Type B pancreatic cell (in vitro differentiated cells): ENCODE measurements at regions not wholly inside any gene's neighbourhood (a gene's known extent, or its start where the extent isn't known, plus 50 kb on each side); places are given as distances from the start of the nearest gene placed in this dataset.

Experiments
- DNase-seq: peaks from one replicate; pipeline ENCODE4 v3.0.0; 2021; ENCODE audit warnings: mixed read lengths; ENCODE audit not compliant: unreplicated experiment; ENCODE audit errors: extremely low spot score
- H3K27ac Mint-ChIP-seq: 2 replicates; pipeline ENCODE4 v1.8.0; 2021; ENCODE audit warnings: mild to moderate bottlenecking, mixed read lengths
- H3K27me3 Mint-ChIP-seq: 2 replicates; pipeline ENCODE4 v1.8.0; 2021; ENCODE audit warnings: mixed read lengths
- H3K36me3 Mint-ChIP-seq: 2 replicates; pipeline ENCODE4 v1.8.0; 2021; ENCODE audit warnings: mixed read lengths
- H3K4me1 Mint-ChIP-seq: one replicate; pipeline ENCODE4 v1.8.0; 2021; ENCODE audit warnings: mixed read lengths; ENCODE audit not compliant: unreplicated experiment
- H3K4me3 Mint-ChIP-seq: 2 replicates; pipeline ENCODE4 v1.8.0; 2021; ENCODE audit warnings: mild to moderate bottlenecking, mixed read lengths
- H3K9me3 Mint-ChIP-seq: 2 replicates; pipeline ENCODE4 v1.8.0; 2021; ENCODE audit warnings: mixed read lengths
- CTCF ChIP-seq: fragments of 200-600 bp; sonication (generic); conservative IDR thresholded peaks from 2 replicates; pipeline ENCODE4 v1.5.0; 2021; ENCODE audit warnings: antibody characterized with exemption, mild to moderate bottlenecking

DNA sequence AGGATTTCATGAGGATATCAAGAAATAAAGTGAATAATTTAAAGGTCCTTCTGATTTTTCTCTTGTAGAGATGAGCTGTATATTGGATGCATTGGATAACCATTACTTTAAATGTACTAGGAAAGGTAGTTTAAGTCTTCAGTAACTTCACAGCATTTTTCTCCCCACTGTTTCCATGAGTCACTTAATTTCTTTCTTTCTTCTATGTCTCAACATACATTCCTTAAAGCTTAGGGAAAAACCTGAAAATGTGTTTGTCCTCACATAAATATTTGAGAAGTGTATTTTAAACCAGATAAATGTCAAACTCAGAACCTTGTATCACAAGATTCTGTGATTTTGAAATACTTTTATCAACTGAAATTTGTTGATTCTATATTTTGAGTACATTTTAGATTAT lies 1970.2 kb upstream of the FLRT2 start:
- H3K4me3 Mint-ChIP-seq = no peak overlapping the region
- no peak overlapping the region for H3K27ac Mint-ChIP-seq
- TF ChIP-seq CTCF = no peak
- H3K4me1 Mint-ChIP-seq = no peaks in the 10 kb centered on the region
- H3K27me3 Mint-ChIP-seq = no peaks in the 10 kb centered on the region
- DNase-seq = no peak
- H3K9me3 Mint-ChIP-seq = peaks cover 3% of the 10 kb centered on the region
- H3K36me3 Mint-ChIP-seq = peaks cover 1% of the 10 kb centered on the region

- no peak overlapping the region for H3K4me3 Mint-ChIP-seq
- no peaks in the 10 kb centered on the region for H3K4me1 Mint-ChIP-seq
- TF ChIP-seq CTCF = no peak
These were observed 1968.7 kb upstream of the FLRT2 start for GRCh38 chr14:83561261-83561660.

DNA sequence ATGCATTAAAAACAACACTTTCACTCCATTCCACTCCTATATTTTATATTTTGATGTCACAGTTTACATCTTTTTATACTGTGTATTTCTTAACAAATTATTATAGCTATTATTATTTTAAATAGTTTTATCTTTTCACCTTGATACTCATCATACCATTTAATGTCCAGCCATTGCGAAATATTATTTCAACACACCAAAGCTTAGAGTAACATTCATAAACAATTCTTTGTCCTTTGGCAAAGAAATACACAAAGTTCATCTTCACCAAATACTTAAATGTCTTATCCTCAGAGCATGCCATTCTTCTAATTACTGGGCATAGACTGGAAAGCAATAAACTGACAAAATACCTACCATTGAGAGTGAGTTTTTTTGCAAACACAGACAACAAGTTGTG lies 1963.4 kb upstream of the FLRT2 start:
- Mint-ChIP-seq H3K27me3 (no peaks in the 10 kb centered on the region), H3K36me3 (peaks cover 4% of the 10 kb centered on the region), H3K4me1 (no peaks in the 10 kb centered on the region), H3K9me3 (peaks cover 6% of the 10 kb centered on the region), H3K4me3 (no peak overlapping the region), H3K27ac (no peak overlapping the region)
- TF ChIP-seq CTCF = no peak
- DNase-seq = no peak

More at GRCh38 chr14:83561261-83561660, 1968.7 kb upstream of the FLRT2 start:
- peaks cover 4% of the 10 kb centered on the region for H3K36me3 Mint-ChIP-seq
- no peaks in the 10 kb centered on the region for H3K27me3 Mint-ChIP-seq
- no peak overlapping the region for H3K27ac Mint-ChIP-seq
- DNase-seq = no peak
- peaks cover 6% of the 10 kb centered on the region for H3K9me3 Mint-ChIP-seq

DNA sequence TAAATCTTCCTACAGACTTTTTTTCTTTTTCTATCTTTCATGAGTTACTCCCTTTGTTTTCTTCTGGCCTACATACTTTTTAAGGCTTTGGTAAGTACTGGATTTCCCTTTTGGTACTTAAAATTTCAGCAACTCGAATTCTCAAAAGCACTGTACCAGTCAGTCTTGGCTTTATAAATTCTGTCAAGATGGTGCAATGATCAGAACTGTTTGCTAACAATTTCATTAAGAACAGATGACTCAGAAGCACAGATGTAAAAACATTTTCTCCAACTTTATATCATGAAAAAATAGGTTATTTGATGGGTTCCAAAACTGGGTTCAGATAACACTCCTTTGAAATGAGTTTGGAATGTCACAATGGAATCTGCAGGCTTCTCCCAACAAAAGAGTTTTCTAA lies 1961.8 kb upstream of the FLRT2 start:
- no peak for DNase-seq
- no peak overlapping the region for H3K4me3 Mint-ChIP-seq
- TF ChIP-seq CTCF = no peak
- H3K27ac Mint-ChIP-seq = no peak overlapping the region
- peaks cover 6% of the 10 kb centered on the region for H3K9me3 Mint-ChIP-seq
- H3K4me1 Mint-ChIP-seq = no peaks in the 10 kb centered on the region
- H3K36me3 Mint-ChIP-seq = peaks cover 4% of the 10 kb centered on the region
- H3K27me3 Mint-ChIP-seq = no peaks in the 10 kb centered on the region

DNA sequence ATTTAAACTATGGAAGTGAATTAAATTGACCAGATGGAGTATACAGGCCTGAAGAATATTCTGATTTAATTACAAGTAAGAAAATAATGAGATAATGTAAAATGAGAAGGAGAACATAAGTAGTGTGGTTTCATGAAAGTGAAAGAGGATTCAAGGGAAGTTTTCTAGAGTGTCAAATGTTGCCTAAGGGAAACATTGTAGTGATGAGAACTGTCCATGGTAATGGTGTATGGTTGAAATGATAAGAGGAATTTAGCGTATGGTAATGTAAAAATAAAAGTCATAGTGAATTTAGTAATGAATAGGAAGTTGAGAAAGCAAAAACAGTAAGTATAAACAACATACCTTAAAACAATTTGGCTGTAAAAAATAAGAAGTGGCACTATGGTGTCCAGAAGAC lies 1954.6 kb upstream of the FLRT2 start:
- TF ChIP-seq CTCF = no peak
- no peaks in the 10 kb centered on the region for H3K9me3 Mint-ChIP-seq
- no peak overlapping the region for H3K4me3 Mint-ChIP-seq
- no peak overlapping the region for H3K27ac Mint-ChIP-seq
- DNase-seq = no peak
- H3K27me3 Mint-ChIP-seq = no peaks in the 10 kb centered on the region
- no peaks in the 10 kb centered on the region for H3K36me3 Mint-ChIP-seq
- no peaks in the 10 kb centered on the region for H3K4me1 Mint-ChIP-seq

DNA sequence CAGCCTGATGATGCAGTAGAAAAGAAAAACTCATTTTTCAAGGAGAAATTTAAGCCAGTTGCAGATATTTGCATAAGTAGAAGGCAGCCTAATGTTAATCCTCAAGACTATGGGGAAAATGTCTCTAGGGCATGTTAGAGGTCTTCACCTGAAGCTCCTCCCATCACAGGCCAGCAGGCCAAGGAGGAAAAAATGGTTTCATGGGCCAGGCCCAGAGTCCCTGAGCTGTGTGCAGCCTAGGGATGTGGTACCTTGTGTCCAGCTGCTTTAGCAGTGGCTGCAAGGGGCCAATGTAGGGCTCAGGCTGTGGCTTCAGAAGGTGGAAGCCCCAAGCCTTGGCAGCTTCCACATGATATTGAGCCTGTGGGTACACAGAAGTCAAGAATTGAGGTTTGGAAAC lies 1946.7 kb upstream of the FLRT2 start:
- no peak for TF ChIP-seq CTCF
- H3K27me3 Mint-ChIP-seq = no peaks in the 10 kb centered on the region
- no peaks in the 10 kb centered on the region for H3K9me3 Mint-ChIP-seq
- DNase-seq = no peak
- H3K4me3 Mint-ChIP-seq = no peak overlapping the region
- H3K36me3 Mint-ChIP-seq = no peaks in the 10 kb centered on the region
- H3K27ac Mint-ChIP-seq = no peak overlapping the region
- H3K4me1 Mint-ChIP-seq = no peaks in the 10 kb centered on the region
